Glutamatergic neuron (in vitro differentiated cells): ENCODE measurements at regions not wholly inside any gene's neighbourhood (a gene's known extent, or its start where the extent isn't known, plus 50 kb on each side); places are given as distances from the start of the nearest gene placed in this dataset.
A peak's percentile ranks its signal among the peaks of the same experiment; 100 is the strongest.

Source experiments
- DNase-seq: peaks from one replicate; pipeline ENCODE4 v3.0.0; 2022
- H3K27ac Mint-ChIP-seq: one replicate; pipeline ENCODE4 v1.8.0; 2020; ENCODE audit warnings: mild to moderate bottlenecking, mixed read lengths, inconsistent platforms; ENCODE audit not compliant: unreplicated experiment
- H3K27me3 Mint-ChIP-seq: one replicate; pipeline ENCODE4 v1.8.0; 2020; ENCODE audit warnings: mild to moderate bottlenecking, moderate library complexity, mixed read lengths, inconsistent platforms; ENCODE audit not compliant: unreplicated experiment
- H3K36me3 Mint-ChIP-seq: one replicate; pipeline ENCODE4 v1.8.0; 2020; ENCODE audit warnings: mild to moderate bottlenecking, mixed read lengths, inconsistent platforms; ENCODE audit not compliant: unreplicated experiment
- H3K4me1 Mint-ChIP-seq: one replicate; pipeline ENCODE4 v1.8.0; 2020; ENCODE audit warnings: mild to moderate bottlenecking, low read depth, mixed read lengths, inconsistent platforms; ENCODE audit not compliant: unreplicated experiment
- H3K4me3 Mint-ChIP-seq: one replicate; pipeline ENCODE4 v1.8.0; 2020; ENCODE audit warnings: mild to moderate bottlenecking, mixed read lengths, inconsistent platforms; ENCODE audit not compliant: unreplicated experiment
- H3K9me3 Mint-ChIP-seq: one replicate; pipeline ENCODE4 v1.8.0; 2020; ENCODE audit warnings: mild to moderate bottlenecking, moderate library complexity, mixed read lengths, inconsistent platforms; ENCODE audit not compliant: unreplicated experiment
- CTCF ChIP-seq: fragments of 200-600 bp; sonication (generic); IDR thresholded peaks from one replicate; pipeline ENCODE4 v1.5.0; 2021; ENCODE audit not compliant: partially characterized antibody, unreplicated experiment

DNA sequence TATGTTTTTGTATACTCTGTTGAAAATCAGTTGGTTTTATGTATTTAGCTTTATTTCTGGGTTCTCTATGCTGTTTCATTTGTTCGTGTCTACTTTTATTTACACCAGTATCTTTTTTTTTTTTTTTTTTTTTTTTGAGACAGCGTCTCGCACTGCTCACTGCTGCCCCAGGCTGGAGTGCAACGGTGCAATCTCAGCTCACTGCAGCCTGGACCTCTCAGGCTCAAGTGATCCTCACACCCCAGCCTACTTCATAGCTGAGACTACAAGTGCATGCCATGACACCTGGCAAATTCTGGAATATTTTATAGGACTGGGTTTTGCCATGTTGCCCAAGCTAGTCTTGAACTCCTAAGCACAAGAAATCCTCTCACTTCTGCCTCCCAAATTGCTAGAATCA, 869.4 kb upstream of the CDH6 start:
- no peaks in the 10 kb centered on the region for H3K9me3 Mint-ChIP-seq
- H3K27me3 Mint-ChIP-seq, result no peaks in the 10 kb centered on the region
- DNase-seq, result peak; percentile 25
- H3K27ac Mint-ChIP-seq, result no peak overlapping the region
- H3K4me3 Mint-ChIP-seq, result no peak overlapping the region
- no peaks in the 10 kb centered on the region for H3K36me3 Mint-ChIP-seq
- H3K4me1 Mint-ChIP-seq, result no peaks in the 10 kb centered on the region
- no peak for TF ChIP-seq CTCF

DNA sequence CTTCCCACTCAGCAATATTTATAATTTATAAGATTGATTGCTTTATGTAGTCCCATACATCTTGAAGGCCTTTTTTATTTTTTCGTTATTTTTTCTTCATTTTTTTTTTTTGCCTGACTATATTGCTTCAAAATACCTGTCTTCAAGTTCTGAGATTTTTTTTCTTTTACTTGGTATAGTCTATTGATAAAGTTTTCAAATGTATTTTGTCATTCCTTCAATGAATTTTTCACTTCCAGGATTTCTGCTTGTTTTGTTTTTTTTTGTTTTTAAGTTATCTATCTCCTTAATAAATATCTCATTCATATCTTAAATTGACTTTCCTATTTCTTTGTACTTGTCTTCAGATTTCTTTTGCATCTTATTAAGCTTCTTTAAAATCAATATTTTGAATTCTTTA, 905.6 kb upstream of the CDH6 start:
- Mint-ChIP-seq H3K9me3 (peaks cover 1% of the 10 kb centered on the region), H3K36me3 (peaks cover 10% of the 10 kb centered on the region), H3K4me1 (no peaks in the 10 kb centered on the region), H3K27ac (no peak overlapping the region), H3K27me3 (peaks cover 5% of the 10 kb centered on the region), H3K4me3 (no peak overlapping the region)
- DNase-seq, result no peak
- no peak for TF ChIP-seq CTCF

GRCh38 chr5:30279237-30279636, 914.2 kb upstream of the CDH6 start:
- Mint-ChIP-seq H3K27me3 (no peaks in the 10 kb centered on the region), H3K4me1 (no peaks in the 10 kb centered on the region), H3K9me3 (peaks cover 4% of the 10 kb centered on the region), H3K36me3 (no peaks in the 10 kb centered on the region), H3K27ac (no peak overlapping the region), H3K4me3 (no peak overlapping the region)
- no peak for DNase-seq
- TF ChIP-seq CTCF, result no peak

- Mint-ChIP-seq H3K27ac (no peak overlapping the region), H3K36me3 (no peaks in the 10 kb centered on the region), H3K4me1 (peaks cover 16% of the 10 kb centered on the region), H3K9me3 (no peaks in the 10 kb centered on the region), H3K27me3 (peaks cover 2% of the 10 kb centered on the region), H3K4me3 (no peak overlapping the region)
- no peak for TF ChIP-seq CTCF
- DNase-seq, result no peak
These were observed 926.5 kb upstream of the CDH6 start for GRCh38 chr5:30267026-30267425.

DNA sequence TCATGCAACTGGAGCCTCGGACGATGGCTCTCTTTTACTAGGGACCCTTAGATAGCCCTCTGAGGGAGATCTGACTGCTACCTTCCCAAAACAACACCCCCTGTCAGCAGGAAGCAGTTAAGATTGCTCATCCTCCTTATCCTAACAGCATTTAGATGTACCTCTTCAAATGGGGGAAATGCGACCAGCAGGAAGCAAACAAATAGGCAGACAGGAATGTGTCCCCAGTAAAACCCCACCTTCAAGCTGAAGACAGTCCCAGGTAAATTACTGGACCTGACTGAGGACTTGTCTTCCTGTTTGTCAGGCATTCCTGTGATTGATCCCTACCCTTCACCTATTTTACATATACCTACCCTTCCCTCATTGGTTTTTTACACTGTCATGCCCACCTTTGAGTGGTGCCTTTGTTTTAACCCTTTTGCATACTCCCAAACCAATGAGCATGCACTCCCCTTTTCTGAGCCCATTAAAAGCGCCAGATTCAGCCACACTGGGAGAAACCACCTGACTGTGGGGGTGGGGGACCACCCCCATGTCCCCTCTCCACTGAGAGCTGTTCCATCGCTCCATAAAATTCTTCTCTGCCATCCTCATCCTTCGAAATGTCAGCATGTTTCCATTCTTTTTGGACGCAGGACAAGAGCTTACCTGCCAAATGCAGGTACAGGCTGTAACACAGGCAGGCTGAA, 954.0 kb upstream of the CDH6 start:
- Mint-ChIP-seq H3K36me3 (no peaks in the 10 kb centered on the region), H3K27ac (no peak overlapping the region), H3K27me3 (no peaks in the 10 kb centered on the region), H3K9me3 (no peaks in the 10 kb centered on the region), H3K4me1 (no peaks in the 10 kb centered on the region), H3K4me3 (no peak overlapping the region)
- DNase-seq, result no peak
- TF ChIP-seq CTCF, result no peak
